ENCODE measurements at regions not wholly inside any gene's neighbourhood (a gene's known extent, or its start where the extent isn't known, plus 50 kb on each side); places are given as distances from the start of the nearest gene placed in this dataset.

GRCh38 chr15:26287381-26287780, 424.3 kb upstream of the ATP10A start:
- no peak overlapping the region for H3K4me3 ChIP-seq
- no peaks in the 10 kb centered on the region for H3K4me1 ChIP-seq
- H3K36me3 ChIP-seq, result no peaks in the 10 kb centered on the region
- TF ChIP-seq POLR2A (IDR thresholded peaks at IDR 0.05) (no peak), POLR2AphosphoS5 (IDR thresholded peaks at IDR 0.05) (no peak), CTCF (IDR thresholded peaks at IDR 0.05 in 8 of 11, conservative IDR thresholded peaks at IDR 0.05 in 3 of 11) (no peak)
- no peaks in the 10 kb centered on the region for H3K27me3 ChIP-seq (replicated peaks in 1 of 7)
- no peak for DNase-seq
- H3K9me3 ChIP-seq, result peaks cover 5 to 62% (median 31%) of the 10 kb centered on the region in 8 donors
- H3K27ac ChIP-seq, result no peak overlapping the region
- intact Hi-C loops (cut with DNase I; ENCODE audit: low total_unique reads), result no loop called here

- Histone ChIP-seq H3K27me3 (replicated peaks in 1 of 7) (no peaks in the 10 kb centered on the region), H3K27ac (no peak overlapping the region), H3K4me3 (no peak overlapping the region), H3K9me3 (peaks cover 0 to 4% (median 0%) of the 10 kb centered on the region in 8 donors), H3K4me1 (no peaks in the 10 kb centered on the region), H3K36me3 (no peaks in the 10 kb centered on the region)
- TF ChIP-seq POLR2AphosphoS5 (IDR thresholded peaks at IDR 0.05) (no peak), CTCF (IDR thresholded peaks at IDR 0.05 in 8 of 11, conservative IDR thresholded peaks at IDR 0.05 in 3 of 11) (no peak), POLR2A (IDR thresholded peaks at IDR 0.05) (no peak)
- intact Hi-C loops (cut with DNase I; ENCODE audit: low total_unique reads), result no loop called here
- WGBS, 5 donors, result 84 to 96% (median 94%) methylated on average over 1 of the region's 1 CpG
- no peak for DNase-seq
Measured at GRCh38 chr15:26280281-26280680, 417.2 kb upstream of the ATP10A start.

- H3K4me1 ChIP-seq, result no peaks in the 10 kb centered on the region
- WGBS, 5 donors, result 76 to 93% (median 86%) methylated on average over 6 of the region's 6 CpGs
- TF ChIP-seq CTCF (IDR thresholded peaks at IDR 0.05 in 8 of 11, conservative IDR thresholded peaks at IDR 0.05 in 3 of 11), result no peak
- TF ChIP-seq POLR2A (IDR thresholded peaks at IDR 0.05), result no peak
- TF ChIP-seq POLR2AphosphoS5 (IDR thresholded peaks at IDR 0.05), result no peak
Measured at GRCh38 chr15:26261966-26262365, 398.8 kb upstream of the ATP10A start.

GRCh38 chr15:26261413-26261812, 398.3 kb upstream of the ATP10A start:
- intact Hi-C loops (cut with DNase I; ENCODE audit: low total_unique reads), result loop anchor here (10.0 kb wide), 1 partner anchor 757 kb away; no protein-coding TSS in a partner anchor
- Histone ChIP-seq H3K4me1 (no peaks in the 10 kb centered on the region), H3K27ac (no peak overlapping the region), H3K4me3 (no peak overlapping the region), H3K27me3 (replicated peaks in 1 of 7) (peaks cover 0 to 33% (median 0%) of the 10 kb centered on the region in 7 donors), H3K36me3 (no peaks in the 10 kb centered on the region), H3K9me3 (peaks cover 0 to 6% (median 0%) of the 10 kb centered on the region in 8 donors)
- DNase-seq, result no peak
- no peak for TF ChIP-seq POLR2AphosphoS5 (IDR thresholded peaks at IDR 0.05)
- TF ChIP-seq POLR2A (IDR thresholded peaks at IDR 0.05), result no peak
- no peak for TF ChIP-seq CTCF (IDR thresholded peaks at IDR 0.05 in 8 of 11, conservative IDR thresholded peaks at IDR 0.05 in 3 of 11)
- 51 to 61% (median 54%) methylated on average over 5 of the region's 5 CpGs for WGBS, 5 donors

More at GRCh38 chr15:26261966-26262365, 398.8 kb upstream of the ATP10A start:
- intact Hi-C loops (cut with DNase I; ENCODE audit: low total_unique reads), result loop anchor here (10.0 kb wide), 1 partner anchor 757 kb away; no protein-coding TSS in a partner anchor
- Histone ChIP-seq H3K9me3 (peaks cover 0 to 9% (median 0%) of the 10 kb centered on the region in 8 donors), H3K27me3 (replicated peaks in 1 of 7) (peaks cover 0 to 33% (median 0%) of the 10 kb centered on the region in 7 donors), H3K36me3 (no peaks in the 10 kb centered on the region), H3K4me3 (no peak overlapping the region), H3K27ac (no peak overlapping the region)
- no peak for DNase-seq
